ENCODE measurements at regions not wholly inside any gene's neighbourhood (a gene's known extent, or its start where the extent isn't known, plus 50 kb on each side); places are given as distances from the start of the nearest gene placed in this dataset.
"Not testable (repeated sequence)": the region's sequence is repeated elsewhere in the genome, so short reads cannot be mapped to it uniquely, and the experiment has no call there.

DNA sequence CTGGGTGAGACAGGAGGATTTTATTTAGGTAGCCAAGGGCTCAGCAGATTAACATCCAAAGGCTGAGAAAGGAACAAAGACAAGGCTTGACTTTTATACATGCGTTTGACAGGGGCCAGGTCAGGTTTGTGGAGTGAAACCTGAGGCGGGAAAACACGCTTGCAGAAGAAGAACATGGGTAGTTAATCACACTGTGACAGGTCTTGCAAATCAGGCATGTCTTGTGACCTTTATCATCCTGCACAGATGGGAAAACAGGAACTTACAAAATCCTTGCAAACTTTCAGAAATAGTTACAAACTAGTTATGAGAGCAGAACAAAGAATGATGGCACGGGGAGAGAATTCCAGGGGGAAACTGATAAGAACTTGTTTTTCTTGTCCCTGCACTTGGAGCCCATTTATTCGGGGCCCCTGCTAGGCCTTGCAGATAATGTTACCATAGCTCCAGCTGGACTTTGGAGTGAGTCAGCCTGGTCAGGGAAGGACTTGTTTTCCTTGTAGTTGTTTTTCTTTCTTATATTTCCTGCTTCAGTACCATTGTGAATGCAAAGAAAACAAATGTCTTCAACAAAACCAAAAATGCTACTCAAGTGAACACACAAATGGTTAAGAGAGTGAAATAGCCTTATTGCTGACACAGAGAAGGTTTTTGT lies 965.9 kb upstream of the ROBO1 start:
- no peak for DNase-seq (ENCODE audit: low spot score)

DNA sequence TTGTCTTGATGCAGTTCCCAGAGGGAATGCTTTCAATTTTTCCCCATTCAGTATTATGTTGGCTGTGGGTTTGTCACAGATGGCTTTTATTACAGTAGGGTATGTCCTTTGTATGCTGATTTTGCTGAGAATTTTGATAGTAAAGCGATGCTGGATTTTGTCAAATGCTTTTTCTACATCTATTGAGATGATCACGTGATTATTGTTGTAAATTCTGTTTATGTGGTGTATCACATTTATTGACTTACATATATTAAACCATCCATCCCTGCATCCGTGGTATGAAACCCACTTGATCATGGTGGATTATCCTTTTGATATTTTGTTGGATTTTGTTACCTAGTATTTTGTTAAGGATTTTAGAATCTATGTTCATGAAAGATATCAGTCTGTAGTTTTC lies 959.8 kb upstream of the ROBO1 start:
- not testable (repeated sequence) for DNase-seq (ENCODE audit: low spot score)

DNA sequence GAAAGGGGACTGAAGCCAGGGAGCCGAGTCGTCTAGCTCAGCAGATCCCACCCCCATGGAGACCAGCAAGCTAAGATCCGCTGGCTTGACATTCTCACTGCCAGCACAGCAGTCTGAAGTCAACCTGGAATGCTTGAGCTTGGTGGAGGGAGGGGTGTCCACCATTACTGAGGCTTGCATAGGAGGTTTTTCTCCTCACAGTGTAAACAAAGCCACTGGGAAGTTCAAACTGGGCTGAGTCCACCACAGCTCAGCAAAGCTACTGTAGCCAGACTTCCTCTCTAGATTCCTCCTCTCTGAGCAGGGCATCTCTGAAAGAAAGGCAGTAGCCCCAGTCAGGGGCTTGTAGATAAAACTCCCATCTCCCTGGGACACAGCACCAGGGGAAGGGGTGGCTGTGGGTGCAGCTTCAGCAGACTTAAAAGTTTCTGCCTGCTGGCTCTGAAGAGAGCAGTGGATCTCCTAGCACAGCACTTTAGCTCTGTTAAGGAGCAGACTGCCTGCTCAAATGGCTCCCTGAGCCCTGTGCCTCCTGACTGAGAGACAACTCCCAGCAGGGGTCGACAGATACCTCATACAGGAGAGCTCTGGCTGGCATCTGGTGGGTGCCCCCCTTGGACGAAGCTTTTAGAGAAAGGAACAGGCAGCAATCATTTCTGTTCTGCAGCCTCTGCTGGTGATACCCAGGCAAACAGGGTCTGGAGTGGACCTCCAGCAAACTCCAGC lies 942.0 kb upstream of the ROBO1 start:
- DNase-seq (ENCODE audit: low spot score) = not testable (repeated sequence)

DNA sequence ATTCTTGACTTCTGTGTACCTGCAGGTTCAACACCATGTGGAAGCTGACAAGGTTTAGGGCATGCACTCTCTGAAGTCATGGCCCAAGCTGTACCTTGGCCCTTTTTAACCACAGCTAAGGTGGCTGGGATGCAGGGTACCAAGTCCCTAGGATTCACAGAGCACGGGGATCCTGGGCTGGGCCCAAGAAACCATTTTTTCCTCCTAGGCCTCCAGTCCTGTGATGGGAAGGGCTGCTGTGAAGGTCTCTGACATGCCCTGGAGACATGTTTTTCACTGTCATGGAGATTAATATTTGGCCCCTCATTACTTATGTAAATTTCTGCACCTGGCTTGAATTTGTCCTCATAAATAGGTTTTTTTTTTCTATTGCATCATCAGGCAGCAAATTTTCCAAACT lies 937.5 kb upstream of the ROBO1 start:
- DNase-seq (ENCODE audit: low spot score) = no peak

DNA sequence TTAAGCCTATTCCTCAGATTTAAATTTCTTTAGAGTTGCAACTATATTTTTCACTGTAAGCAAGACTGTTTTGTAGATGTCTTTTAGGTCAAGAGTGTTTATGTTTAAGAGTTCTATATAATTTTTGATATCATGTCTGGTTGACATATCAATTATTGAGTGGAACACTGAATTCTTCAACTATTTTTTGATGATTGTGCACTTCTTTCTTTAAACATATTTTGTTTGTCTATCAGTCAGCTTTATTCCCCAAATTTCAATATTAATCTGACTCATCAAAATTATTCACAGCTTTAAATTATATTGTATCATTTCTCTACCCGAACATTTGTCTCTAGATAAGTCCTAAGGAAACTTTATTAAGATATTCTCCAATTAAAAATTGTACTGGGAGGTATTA lies 933.6 kb upstream of the ROBO1 start:
- DNase-seq (ENCODE audit: low spot score) = no peak

DNA sequence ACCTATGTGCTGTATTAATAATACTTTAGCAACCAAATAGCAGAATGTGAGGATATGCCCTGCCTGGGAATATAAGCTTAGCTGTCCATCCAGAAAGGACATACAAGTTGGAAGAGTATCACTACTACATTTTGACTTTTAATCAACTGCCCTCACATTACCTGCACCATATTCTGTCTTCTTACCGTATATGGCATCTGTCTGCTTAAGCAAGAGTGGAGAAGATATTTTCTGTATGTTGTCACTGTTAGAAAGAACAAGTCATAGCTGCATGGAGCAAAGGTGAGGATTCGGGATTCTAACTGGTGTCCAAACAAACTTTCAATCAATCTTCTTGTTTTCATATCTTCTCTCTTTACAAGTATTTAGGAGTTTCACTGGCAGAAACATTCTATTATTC lies 929.5 kb upstream of the ROBO1 start:
- DNase-seq (ENCODE audit: low spot score) = no peak

DNA sequence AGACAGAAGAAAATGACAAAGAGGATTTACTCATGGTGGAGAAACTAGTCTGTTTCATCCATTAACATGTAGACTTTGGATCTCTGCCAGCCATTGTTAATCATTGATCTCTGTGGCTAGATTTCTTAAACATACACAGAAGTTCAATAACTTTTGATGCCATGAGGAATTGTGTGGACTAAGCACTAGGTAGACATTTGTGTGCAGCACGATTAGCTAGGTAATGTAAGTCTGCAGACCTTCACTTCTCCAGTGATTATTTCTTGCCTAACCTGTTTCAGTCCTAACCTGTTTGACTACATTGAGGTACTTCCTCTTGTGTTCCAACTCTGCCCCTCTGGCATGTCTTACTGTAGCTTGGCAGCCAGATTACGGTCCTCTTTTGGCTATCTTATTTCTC lies 928.5 kb upstream of the ROBO1 start:
- no peak for DNase-seq (ENCODE audit: low spot score)

DNA sequence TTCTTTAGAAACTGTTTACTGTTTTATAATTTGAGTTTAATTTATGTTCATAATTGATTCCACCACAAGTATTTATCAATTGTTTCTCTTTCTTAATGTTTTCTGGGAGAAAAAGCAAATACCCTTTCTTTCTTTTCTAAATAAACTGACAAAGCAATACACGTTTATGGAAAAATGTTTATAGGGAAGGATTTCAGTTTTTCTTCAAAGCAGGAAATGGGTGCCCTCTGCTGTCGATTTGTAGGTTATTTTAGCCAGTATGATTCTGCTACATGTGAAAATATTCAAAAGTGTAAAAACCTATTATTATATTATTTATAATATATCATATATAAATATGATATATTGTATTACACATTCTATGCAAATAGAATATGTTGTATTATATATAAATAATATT lies 921.0 kb upstream of the ROBO1 start:
- no peak for DNase-seq (ENCODE audit: low spot score)

DNA sequence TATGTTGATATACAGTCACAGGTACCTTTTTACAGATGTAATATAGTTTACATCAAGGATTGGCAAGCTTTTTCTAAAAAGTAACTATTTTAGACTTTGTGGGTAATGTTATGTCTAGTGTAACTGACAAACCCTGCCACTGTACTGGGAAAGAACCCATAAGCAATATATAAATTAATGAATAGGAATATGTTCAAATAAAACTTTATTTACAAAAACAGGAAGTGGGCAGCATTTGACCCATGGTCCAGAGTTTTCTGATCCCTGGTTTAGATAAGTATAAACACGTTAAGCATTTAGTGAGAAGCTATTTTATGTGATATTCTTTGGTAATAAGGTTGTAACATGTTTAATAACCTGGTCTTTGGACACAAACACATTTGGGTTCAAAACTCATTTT lies 915.2 kb upstream of the ROBO1 start:
- no peak for DNase-seq (ENCODE audit: low spot score)

DNA sequence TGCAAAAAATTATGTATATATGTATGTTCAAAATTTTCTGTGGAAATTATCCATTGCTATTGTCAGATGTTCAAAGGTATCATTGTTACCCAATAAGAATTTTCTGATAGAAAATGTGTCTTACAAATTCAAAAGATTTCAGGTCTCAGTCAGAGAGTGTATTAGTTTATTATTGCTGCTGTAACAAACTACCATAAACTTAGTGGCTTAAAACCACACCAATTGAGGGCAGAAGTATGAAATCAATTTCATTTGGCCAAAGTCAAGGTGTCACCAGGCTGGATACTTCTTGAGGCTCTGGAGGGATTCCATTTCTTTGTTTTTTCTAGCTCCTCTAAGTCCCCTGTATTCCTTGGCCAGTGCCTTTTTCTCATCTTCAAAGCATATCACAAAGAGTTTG lies 914.4 kb upstream of the ROBO1 start:
- no peak for DNase-seq (ENCODE audit: low spot score)

DNA sequence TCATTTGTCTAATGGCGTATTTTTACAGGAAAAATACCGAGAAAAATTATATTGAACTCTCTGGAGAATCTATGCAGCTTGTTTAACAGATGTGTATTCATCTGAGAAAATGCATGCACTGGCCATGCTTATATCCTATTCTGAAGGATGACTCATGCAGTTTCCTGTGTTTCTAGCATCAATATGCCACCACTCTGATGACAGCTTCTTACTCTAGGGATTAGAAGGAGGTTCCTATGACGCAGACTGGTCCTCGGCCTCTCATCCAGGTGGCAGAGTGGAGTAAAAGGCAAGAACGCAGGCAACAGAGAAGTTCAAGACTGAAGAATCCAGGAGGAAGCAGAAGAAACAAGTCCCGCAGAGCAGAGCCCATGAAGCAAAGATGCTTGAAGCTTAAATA lies 910.0 kb upstream of the ROBO1 start:
- DNase-seq (ENCODE audit: low spot score) = no peak

DNA sequence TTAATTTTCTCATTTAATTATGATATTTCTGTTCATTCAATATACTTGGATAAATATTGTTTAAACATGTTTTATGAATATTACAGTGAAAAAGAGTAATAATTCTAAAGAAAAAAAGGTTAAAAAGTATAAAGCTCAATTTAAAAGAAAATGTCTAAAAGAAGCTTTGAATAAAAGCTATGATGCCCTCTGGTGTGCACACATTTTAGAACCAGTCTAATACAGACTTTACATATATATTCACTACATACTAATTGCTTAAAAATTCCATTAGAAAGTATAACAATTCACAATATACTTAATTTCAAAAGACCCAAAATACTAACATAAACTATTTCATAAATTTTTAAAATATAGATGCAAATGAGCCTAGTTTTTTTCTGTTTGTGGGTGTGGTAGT lies 909.1 kb upstream of the ROBO1 start:
- no peak for DNase-seq (ENCODE audit: low spot score)

DNA sequence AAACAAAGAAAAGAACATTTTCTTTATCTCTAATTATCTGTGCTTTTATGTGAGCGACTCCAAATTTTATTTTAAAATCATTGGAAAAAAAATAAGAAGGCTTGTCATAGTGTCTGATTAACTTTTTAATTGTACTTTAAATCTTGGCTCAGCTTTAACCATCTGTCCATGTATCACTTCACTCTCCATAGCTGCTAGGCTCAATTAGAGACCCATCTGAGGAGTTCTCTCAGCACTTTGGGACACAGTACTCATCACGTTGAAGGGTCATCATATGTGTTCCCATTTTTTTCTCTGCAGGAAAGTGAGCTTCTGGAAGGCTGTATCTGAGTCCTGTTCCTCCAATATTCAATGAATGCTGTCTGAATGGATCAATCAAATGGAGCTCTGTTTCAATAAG lies 908.5 kb upstream of the ROBO1 start:
- no peak for DNase-seq (ENCODE audit: low spot score)

DNA sequence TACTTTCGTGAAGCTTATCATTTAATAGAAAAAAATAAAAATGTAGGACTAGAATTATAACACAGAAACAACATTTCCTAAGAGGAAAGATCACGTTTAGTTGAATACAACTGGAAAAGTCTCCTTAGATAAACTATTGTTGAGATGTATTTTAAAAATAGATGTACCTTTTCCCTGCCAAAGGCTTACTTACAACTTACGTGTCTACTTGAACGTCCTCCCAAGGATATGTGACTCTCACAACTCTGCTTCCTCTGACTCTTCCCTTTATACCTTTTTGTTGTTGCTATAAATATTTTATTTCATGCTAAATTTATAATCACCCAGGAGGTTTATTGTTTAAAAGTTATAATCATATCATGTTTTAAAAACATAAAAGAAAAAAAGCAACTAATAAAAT lies 908.0 kb upstream of the ROBO1 start:
- no peak for DNase-seq (ENCODE audit: low spot score)

DNA sequence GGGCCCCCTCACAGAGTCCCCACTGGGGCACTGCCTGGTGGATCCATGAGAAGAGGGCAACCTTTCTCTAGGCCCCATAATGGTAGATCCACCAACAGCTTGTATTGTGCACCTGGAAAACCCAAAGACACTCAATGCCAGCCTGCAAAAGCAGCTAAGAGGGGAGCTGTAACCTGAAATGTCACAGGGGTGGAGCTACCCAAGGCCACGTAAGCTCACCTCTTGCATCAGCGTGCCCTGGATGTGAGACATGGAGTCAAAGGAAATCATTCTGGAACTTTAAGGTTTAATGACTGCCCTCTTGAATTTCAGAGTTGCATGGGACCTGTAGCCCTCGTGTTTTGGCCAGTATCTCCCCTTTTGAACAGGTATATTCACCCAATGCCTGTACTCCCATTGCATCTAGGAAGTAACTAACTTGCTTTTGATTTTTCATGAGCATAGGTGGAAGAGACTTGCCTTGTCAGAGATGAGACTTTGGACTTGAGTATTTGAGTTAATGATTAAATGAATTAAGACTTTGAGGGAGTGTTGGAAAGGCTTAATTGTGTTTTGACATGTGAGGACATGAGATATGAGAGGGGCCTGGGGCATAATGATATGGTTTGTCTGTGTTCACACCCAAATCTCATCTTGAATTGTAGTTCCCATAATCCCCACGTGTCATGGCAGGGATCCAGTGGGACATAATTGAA lies 900.9 kb upstream of the ROBO1 start:
- no peak for DNase-seq (ENCODE audit: low spot score)

DNA sequence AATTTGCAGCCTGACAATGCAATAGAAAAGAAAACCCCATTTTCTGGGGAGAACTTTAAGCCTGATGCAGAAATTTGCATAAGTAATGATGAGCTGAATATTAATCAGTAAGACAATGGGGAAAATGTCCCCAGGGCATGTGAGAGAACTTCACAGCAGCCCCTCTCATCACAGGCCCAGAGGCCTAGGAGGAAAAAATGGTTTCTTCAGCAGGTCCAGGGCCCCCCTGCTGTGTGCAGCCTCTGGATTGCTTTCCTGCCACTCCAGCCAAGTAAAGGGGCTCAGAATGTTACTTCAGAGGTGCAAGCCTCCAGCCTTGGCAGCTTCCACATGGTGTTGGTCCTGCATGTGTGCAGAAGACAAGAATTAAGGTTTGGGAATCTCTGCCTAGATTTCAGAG lies 900.3 kb upstream of the ROBO1 start:
- DNase-seq (ENCODE audit: low spot score) = no peak

DNA sequence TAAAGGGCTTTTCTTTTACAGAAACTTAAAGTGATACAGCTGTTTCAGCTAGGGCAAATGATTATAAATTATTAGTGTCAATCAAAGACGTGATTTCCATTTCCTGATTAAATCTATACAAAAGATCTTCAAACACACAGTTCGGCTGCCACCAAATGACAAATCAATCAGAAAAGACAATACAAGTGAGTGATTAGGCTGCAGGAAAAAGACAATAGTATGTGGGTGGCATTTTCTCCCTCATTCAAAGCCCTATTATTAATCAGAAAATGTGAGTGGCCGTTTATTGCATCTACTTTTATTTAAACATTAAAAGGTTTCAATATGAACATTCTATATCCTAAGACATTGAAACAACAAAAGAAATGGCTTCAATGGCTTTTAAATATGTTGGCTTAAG lies 895.6 kb upstream of the ROBO1 start:
- no peak for DNase-seq (ENCODE audit: low spot score)

DNA sequence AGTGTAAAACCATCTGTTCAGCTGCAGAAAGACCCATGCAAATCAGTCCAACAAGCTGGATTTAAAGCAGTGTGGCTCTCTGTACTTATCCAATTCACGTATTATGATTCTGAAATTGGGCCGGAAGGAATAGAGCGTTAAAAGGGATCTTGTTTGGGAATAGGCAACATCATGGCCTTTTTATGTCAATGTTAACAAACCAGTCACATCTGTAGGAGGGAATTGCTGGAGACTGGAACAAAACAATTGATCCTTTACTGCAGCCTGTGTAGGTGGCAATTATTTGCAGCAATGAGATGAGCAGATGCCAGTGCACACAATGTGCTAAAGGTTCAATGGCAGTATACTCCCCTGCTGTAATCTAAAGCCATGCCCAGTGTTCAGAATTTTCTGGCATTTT lies 887.4 kb upstream of the ROBO1 start:
- no peak for DNase-seq (ENCODE audit: low spot score)

DNA sequence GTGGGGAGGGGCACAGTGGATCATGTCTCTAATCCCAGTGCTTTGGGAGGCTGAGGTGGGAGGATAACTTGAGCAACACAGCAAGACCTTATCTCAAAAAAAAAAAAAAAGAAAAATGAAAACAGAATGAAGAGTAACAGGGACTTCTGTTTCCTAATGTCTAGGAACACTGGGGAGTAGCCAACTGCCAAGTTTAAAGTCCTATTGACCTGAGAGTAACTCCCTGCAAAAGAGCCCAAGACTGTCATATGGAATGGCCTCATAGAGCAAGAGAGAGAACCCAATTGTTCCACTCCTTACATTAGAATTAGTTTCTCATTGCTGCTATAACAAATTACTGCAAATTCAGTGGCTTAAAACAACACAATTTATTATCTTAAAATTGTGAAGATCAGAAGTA lies 881.4 kb upstream of the ROBO1 start:
- no peak for DNase-seq (ENCODE audit: low spot score)

DNA sequence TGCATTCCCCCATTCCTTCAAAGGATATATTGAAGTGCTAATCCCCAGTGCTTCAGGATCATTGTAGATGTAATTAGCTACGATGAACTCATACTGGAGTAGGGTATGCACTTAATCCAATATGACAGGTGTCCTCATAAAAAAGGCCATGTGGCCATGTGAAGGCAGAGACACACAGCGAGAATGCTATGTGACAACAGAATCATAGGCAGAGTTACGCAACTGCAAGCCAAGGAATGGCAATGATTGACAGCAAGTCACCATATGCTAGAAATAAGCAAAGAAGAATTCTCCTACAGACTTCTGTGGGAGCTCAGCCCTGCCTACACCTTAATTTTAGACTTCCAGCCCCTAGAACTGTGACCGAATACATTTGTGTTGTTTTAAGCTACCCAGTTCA lies 875.6 kb upstream of the ROBO1 start:
- no peak for DNase-seq (ENCODE audit: low spot score)

DNA sequence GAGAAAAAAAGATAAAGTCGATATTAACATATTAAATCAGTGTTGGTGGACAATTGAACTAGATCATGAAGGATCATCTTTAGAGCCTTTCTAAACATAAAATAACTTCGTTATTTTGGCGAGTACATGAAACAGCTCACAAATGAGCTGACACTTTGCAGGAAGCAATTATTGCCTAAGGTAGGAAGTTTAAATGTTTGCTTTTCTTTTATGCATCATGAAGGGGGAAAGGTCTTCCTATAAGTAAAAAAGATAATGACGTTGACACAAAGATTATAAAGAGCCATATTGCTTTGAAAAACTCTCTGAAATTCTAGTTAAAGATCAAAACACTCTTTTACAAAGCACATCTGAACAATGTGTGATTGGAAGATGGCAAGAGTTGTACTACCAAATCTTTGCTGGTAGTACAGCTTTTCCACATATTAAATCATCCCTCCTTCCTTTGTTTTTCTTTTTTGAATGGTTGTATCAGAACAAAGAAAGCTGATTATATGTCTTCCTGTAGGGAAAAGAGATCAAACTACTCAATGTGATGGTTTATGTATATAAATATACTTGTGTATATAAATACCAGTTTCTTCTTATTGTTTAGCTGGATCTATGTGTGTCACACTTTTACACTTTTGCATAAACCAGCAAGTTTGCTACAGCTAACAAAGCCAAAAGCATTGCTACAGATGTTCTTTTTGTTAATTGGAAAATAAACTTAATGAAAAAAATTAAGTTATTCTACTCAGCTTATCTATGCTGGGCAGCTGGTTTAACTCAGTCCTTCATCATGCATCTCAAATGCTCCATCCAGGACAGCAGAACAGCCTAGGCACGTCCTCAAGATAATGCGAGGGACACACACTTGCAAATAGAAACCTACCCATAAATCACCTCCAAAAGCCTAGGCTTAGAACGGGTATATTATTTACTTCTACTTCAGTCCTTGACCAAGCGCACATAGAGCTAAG lies 850.8 kb upstream of the ROBO1 start:
- DNase-seq (ENCODE audit: low spot score) = no peak

DNA sequence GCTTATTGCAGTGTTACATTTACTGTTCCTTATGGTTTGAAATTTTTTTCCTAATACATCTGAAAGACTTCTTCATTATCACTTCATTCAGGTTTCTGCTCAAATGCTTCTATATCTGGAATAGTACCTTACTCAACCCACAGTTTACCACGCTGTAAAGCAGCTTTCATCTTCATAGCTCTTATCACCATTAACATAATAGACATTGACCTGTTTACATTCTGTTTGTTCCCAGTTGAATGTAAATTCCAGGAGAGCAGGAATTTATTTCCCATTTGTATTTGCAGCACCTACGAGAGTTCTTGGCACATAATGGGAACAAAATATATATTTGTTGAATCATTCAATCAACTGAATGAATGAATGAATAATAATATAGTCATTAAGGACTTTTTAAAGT lies 844.6 kb upstream of the ROBO1 start:
- DNase-seq (ENCODE audit: low spot score) = no peak

Data from hematopoietic multipotent progenitor cell treated with erythropoietin and hydrocortisone succinate and interleukin-3 and kit ligand, for 17 days (in vitro differentiated cells).